Stomach (tissue), 8 donors: ENCODE measurements at regions not wholly inside any gene's neighbourhood (a gene's known extent, or its start where the extent isn't known, plus 50 kb on each side); places are given as distances from the start of the nearest gene placed in this dataset.

Experiments used
- DNase-seq, 2 donors: peaks; one replicate each; pipeline versions ENCODE4 v3.0.0 to v3.0.0-alpha.2; 2013 to 2019
- H3K27ac ChIP-seq, 5 donors: fragments of 200-600 bp in 4 of 5; sonication (generic) in 4 of 5; one replicate each; pipeline ENCODE4 v1.5.1; 2013 to 2019; ENCODE audit warnings: mild to moderate bottlenecking in 1 of 5, moderate library complexity in 1 of 5
- H3K27me3 ChIP-seq, 3 donors: fragments of 200-600 bp; sonication (generic); one replicate each; pipeline ENCODE4 v1.5.1; 2017 to 2019; ENCODE audit warnings: mixed run types in 1 of 3
- H3K36me3 ChIP-seq, 4 donors: fragments of 200-600 bp; sonication (generic); 1 replicate in 3 of 4; 2 replicates in 1 of 4; pipeline ENCODE4 v1.5.1; 2016 to 2019
- H3K4me1 ChIP-seq, 4 donors: fragments of 200-600 bp; sonication (generic); one replicate each; pipeline ENCODE4 v1.5.1; 2016 to 2019
- H3K4me3 ChIP-seq, 4 donors: fragments of 200-600 bp; sonication (generic) in 3 of 4; one replicate each; pipeline ENCODE4 v1.5.1; 2016 to 2019; ENCODE audit warnings: mild to moderate bottlenecking in 1 of 4
- H3K9me3 ChIP-seq, 4 donors: fragments of 200-600 bp; sonication (generic); one replicate each; pipeline ENCODE4 v1.5.1; 2016 to 2019
- EP300 ChIP-seq: sonication (generic); formaldehyde crosslinking; IDR thresholded peaks from one replicate; pipeline ENCODE4 v1.6.1; 2017; ENCODE audit warnings: antibody characterized with exemption
- POLR2A ChIP-seq, 4 donors: fragments of 450-650 bp; IDR thresholded peaks; one replicate each; pipeline ENCODE4 v1.6.1; 2016; ENCODE audit warnings: antibody characterized with exemption in 4 of 4, control low read depth in 2 of 4, mild to moderate bottlenecking in 1 of 4, moderate library complexity in 1 of 4
- POLR2AphosphoS5 ChIP-seq, 3 donors: sonication (generic); formaldehyde crosslinking; IDR thresholded peaks; one replicate each; pipeline ENCODE4 v1.6.1; 2016; ENCODE audit warnings: antibody characterized with exemption in 3 of 3
- WGBS, 5 donors: extraction: QIAGEN DNeasy Blood & Tissue Kit in 3 of 5; methylation state at CpG; one replicate each; pipeline versions ENCODE4 v1.1.5 to v1.1.7; 2013 to 2018; 5-methylcytosine and 5-hydroxymethylcytosine counted together
- intact Hi-C: fragments of 100-400 bp; cut with DNase I; formaldehyde crosslinking; loops from one replicate; pipeline ENCODE4 v1.15.1; 2023; ENCODE audit warnings: low total_unique reads
- TF ChIP-seq, protein P1 (sequence below), 7 experiments: fragments of 450-650 bp in 4 of 7; fragments of 200-600 bp in 3 of 7; sonication (generic) in 3 of 7; IDR thresholded peaks; one replicate each; pipeline ENCODE4 v1.5.1; 2016 to 2019; ENCODE audit warnings: antibody characterized with exemption in 7 of 7, control low read depth in 2 of 7, mild to moderate bottlenecking in 1 of 7
- donor health status: healthy with polysubstance abuse.
- donor health status: Bipolar disorder and iron deficiency.
- donor health status: healthy.

DNA sequence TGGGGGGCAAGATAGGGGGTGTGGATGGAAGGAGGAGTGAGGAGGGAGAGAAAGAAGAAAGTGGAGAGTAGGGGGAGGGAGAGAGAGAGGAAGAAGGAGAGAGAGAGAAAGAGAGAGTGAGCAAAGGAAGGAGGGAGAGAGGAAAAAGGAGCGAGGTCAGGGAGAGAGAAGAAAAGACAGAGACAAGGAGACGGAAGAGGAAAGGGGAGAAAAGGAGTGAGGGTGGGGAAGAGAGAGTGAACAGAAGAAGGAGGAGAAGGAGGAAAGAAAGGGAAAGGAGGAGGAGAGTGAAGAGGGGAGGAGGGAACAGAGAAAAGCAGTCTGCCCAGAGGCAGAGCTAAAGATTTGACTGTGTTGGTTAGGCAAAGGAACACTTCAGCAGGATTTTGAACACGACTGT, 181.6 kb downstream of the MID1IP1 start:
- 26 to 58% (median 32%) methylated on average over 3 of the region's 3 CpGs for WGBS, 5 donors
- Histone ChIP-seq H3K4me3 (no peak overlapping the region), H3K36me3 (no peaks in the 10 kb centered on the region), H3K9me3 (no peaks in the 10 kb centered on the region), H3K27me3 (no peaks in the 10 kb centered on the region), H3K4me1 (peaks cover 0 to 25% (median 0%) of the 10 kb centered on the region in 4 donors), H3K27ac (peak overlapping the region in 2 of 5 donors; percentile 11 to 12)
- TF ChIP-seq POLR2A (IDR thresholded peaks at IDR 0.05) (no peak), POLR2AphosphoS5 (IDR thresholded peaks at IDR 0.05) (no peak), EP300 (no peak)
- TF ChIP-seq, protein P1, sequence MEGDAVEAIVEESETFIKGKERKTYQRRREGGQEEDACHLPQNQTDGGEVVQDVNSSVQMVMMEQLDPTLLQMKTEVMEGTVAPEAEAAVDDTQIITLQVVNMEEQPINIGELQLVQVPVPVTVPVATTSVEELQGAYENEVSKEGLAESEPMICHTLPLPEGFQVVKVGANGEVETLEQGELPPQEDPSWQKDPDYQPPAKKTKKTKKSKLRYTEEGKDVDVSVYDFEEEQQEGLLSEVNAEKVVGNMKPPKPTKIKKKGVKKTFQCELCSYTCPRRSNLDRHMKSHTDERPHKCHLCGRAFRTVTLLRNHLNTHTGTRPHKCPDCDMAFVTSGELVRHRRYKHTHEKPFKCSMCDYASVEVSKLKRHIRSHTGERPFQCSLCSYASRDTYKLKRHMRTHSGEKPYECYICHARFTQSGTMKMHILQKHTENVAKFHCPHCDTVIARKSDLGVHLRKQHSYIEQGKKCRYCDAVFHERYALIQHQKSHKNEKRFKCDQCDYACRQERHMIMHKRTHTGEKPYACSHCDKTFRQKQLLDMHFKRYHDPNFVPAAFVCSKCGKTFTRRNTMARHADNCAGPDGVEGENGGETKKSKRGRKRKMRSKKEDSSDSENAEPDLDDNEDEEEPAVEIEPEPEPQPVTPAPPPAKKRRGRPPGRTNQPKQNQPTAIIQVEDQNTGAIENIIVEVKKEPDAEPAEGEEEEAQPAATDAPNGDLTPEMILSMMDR (IDR thresholded peaks at IDR 0.05) = no peak
- no peak for DNase-seq
- intact Hi-C loops = no loop called here

- Histone ChIP-seq H3K4me3 (no peak overlapping the region), H3K27me3 (no peaks in the 10 kb centered on the region), H3K9me3 (no peaks in the 10 kb centered on the region), H3K36me3 (no peaks in the 10 kb centered on the region), H3K4me1 (peaks cover 0 to 25% (median 0%) of the 10 kb centered on the region in 4 donors), H3K27ac (no peak overlapping the region)
- WGBS, 5 donors = 38 to 73% (median 58%) methylated on average over 3 of the region's 3 CpGs
- TF ChIP-seq, protein P1 (IDR thresholded peaks at IDR 0.05) = no peak
- TF ChIP-seq EP300 = no peak
- no peak for TF ChIP-seq POLR2A (IDR thresholded peaks at IDR 0.05)
- TF ChIP-seq POLR2AphosphoS5 (IDR thresholded peaks at IDR 0.05) = no peak
- intact Hi-C loops = no loop called here
- DNase-seq = no peak
Observed at GRCh38 chrX:38985375-38985774, 184.1 kb downstream of the MID1IP1 start.

GRCh38 chrX:38985945-38986344, 184.7 kb downstream of the MID1IP1 start:
- no peak overlapping the region for H3K4me3 ChIP-seq
- no peak overlapping the region for H3K27ac ChIP-seq
- WGBS, 5 donors = 18 to 35% (median 22%) methylated on average over 2 of the region's 2 CpGs
- TF ChIP-seq, protein P1 (IDR thresholded peaks at IDR 0.05) = no peak
- no peak for TF ChIP-seq EP300
- TF ChIP-seq POLR2AphosphoS5 (IDR thresholded peaks at IDR 0.05) = no peak
- no peak for TF ChIP-seq POLR2A (IDR thresholded peaks at IDR 0.05)
- intact Hi-C loops = no loop called here
- no peaks in the 10 kb centered on the region for H3K36me3 ChIP-seq
- no peaks in the 10 kb centered on the region for H3K9me3 ChIP-seq
- peaks cover 0 to 25% (median 0%) of the 10 kb centered on the region in 4 donors for H3K4me1 ChIP-seq
- DNase-seq = no peak
- H3K27me3 ChIP-seq = no peaks in the 10 kb centered on the region

DNA sequence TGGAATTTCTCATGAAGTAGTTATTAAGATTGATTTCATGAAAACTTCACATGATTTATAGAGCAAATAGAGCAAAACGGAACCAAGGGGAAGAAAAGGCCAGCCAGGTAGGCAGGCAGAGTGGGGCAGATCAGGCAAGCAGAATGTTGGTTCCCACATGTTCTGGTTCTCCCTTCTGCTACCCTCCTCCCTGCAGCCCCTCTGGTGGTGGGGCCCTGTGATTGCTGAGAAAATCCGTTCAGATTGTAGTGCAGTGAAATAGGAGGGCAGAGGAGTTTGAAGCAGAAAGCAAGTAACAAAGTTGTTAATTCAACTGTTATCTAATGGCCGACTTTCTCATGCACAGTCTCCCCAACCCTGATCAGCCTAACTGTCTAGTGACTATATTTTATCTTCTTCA, 185.3 kb downstream of the MID1IP1 start:
- Histone ChIP-seq H3K9me3 (no peaks in the 10 kb centered on the region), H3K27me3 (no peaks in the 10 kb centered on the region), H3K4me1 (peaks cover 0 to 25% (median 0%) of the 10 kb centered on the region in 4 donors), H3K27ac (no peak overlapping the region), H3K4me3 (no peak overlapping the region), H3K36me3 (no peaks in the 10 kb centered on the region)
- no peak for DNase-seq
- intact Hi-C loops = no loop called here
- WGBS, 5 donors = 35 to 56% (median 47%) methylated on average over 3 of the region's 3 CpGs
- TF ChIP-seq POLR2A (IDR thresholded peaks at IDR 0.05) = no peak
- TF ChIP-seq POLR2AphosphoS5 (IDR thresholded peaks at IDR 0.05) = no peak
- TF ChIP-seq, protein P1 (IDR thresholded peaks at IDR 0.05) = no peak
- TF ChIP-seq EP300 = no peak
